ENCODE measurements at regions not wholly inside any gene's neighbourhood (a gene's known extent, or its start where the extent isn't known, plus 50 kb on each side); places are given as distances from the start of the nearest gene placed in this dataset.

DNA sequence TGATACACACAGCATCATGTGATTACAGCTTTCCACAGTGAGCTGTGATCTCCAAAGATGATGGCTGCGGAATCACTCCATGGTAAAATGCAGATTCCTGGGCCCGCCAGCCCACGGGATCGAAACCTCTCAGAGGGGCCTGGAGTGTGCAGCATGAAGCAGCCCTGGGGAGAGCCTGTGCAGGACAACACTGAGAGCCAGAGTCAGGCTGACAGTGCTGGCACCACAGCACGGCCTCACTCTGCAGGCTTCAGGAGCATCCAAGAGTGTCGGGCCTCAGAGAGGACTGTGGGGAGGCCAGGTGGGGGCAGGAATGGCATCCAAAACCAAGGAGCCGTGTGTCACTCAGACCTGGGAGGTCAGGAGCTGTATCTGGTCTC, 533.4 kb downstream of the TCERG1L start:
- POLR2A ChIA-PET, result no interaction called here
- no peak overlapping the region for H3K4me3 ChIP-seq
- FAIRE-seq, result no peak

DNA sequence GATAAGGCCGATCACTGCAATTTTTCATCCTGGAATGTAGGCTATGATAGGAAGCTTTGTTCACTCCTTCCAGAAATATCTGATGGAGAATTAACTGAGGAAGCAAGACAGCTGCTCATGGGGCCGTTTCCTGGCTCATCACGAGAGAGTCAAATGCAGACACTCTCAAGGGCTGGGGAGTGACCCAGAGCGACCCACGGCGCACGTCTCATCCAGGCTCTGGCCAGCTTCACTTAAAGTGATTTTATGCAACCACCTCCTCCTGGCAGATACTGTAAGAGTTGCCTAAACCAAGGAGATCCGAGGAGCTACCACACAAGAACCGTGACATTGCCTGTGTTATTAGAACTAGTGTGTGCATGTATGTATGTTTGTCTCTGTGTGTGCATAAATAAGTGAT, 530.8 kb downstream of the TCERG1L start:
- Histone ChIP-seq H3K4me2 (no peak overlapping the region), H3K9me3 (no peaks in the 10 kb centered on the region), H3K4me1 (no peaks in the 10 kb centered on the region), H3K4me3 (no peak overlapping the region), H3K27ac (no peak overlapping the region)
- DNase-seq (ENCODE audit: low read depth in 1 of 2, low spot score in 1 of 2) (no peak), ATAC-seq (no peak), FAIRE-seq (no peak)
- TF ChIP-seq, protein P1, sequence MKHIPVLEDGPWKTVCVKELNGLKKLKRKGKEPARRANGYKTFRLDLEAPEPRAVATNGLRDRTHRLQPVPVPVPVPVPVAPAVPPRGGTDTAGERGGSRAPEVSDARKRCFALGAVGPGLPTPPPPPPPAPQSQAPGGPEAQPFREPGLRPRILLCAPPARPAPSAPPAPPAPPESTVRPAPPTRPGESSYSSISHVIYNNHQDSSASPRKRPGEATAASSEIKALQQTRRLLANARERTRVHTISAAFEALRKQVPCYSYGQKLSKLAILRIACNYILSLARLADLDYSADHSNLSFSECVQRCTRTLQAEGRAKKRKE (CRISPR knock-in tag; IDR thresholded peaks at IDR 0.05; ENCODE audit: low read depth), result no peak
- TF ChIP-seq SMC3 (IDR thresholded peaks at IDR 0.05) (no peak), RFX5 (IDR thresholded peaks at IDR 0.05) (no peak), EP300 (IDR thresholded peaks at IDR 0.05) (no peak), FOSB (CRISPR knock-in tag; IDR thresholded peaks at IDR 0.05) (no peak), JUN (IDR thresholded peaks at IDR 0.05) (no peak), RCOR1 (IDR thresholded peaks at IDR 0.05; ENCODE audit: low read depth, low read length) (no peak), FOSL2 (IDR thresholded peaks at IDR 0.05) (no peak), FOSL2 (CRISPR knock-in tag; IDR thresholded peaks at IDR 0.05) (no peak), CBX2 (IDR thresholded peaks at IDR 0.05; ENCODE audit: borderline replicate concordance, low read depth) (no peak), ZNF302 (CRISPR knock-in tag; IDR thresholded peaks at IDR 0.05) (no peak), KDM5A (IDR thresholded peaks at IDR 0.05) (no peak), KDM1A (IDR thresholded peaks at IDR 0.05; ENCODE audit: low read depth) (no peak), HOXB5 (CRISPR knock-in tag; IDR thresholded peaks at IDR 0.05) (no peak)
- CTCF ChIA-PET, result no interaction called here
- 13% methylated on average over 9 of the region's 9 CpGs for WGBS (ENCODE audit: missing lambda C conversion rate)
- POLR2A ChIA-PET, result no interaction called here

More for the DNA sequence above, 533.4 kb downstream of the TCERG1L start:
- H3K27ac ChIP-seq, result no peak overlapping the region
- no peaks in the 10 kb centered on the region for H3K9me3 ChIP-seq
- no peak for ATAC-seq
- TF ChIP-seq ZC3H11A (IDR thresholded peaks at IDR 0.05) (no peak), MYC (IDR thresholded peaks at IDR 0.05; ENCODE audit: borderline replicate concordance, low read length) (no peak), HOXA7 (CRISPR knock-in tag; IDR thresholded peaks at IDR 0.05) (no peak), EHMT2 (IDR thresholded peaks at IDR 0.05; ENCODE audit: low read depth) (no peak), NR3C1 (IDR thresholded peaks at IDR 0.05) (no peak), GATA3 (IDR thresholded peaks at IDR 0.05; ENCODE audit: borderline replicate concordance) (no peak), ZNF302 (CRISPR knock-in tag; IDR thresholded peaks at IDR 0.05) (no peak), MAFK (IDR thresholded peaks at IDR 0.05; ENCODE audit: partially characterized antibody) (no peak)
- TF ChIP-seq, protein P2, sequence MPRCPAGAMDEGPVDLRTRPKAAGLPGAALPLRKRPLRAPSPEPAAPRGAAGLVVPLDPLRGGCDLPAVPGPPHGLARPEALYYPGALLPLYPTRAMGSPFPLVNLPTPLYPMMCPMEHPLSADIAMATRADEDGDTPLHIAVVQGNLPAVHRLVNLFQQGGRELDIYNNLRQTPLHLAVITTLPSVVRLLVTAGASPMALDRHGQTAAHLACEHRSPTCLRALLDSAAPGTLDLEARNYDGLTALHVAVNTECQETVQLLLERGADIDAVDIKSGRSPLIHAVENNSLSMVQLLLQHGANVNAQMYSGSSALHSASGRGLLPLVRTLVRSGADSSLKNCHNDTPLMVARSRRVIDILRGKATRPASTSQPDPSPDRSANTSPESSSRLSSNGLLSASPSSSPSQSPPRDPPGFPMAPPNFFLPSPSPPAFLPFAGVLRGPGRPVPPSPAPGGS (IDR thresholded peaks at IDR 0.05), result no peak
- H3K4me1 ChIP-seq, result no peaks in the 10 kb centered on the region
- H3K4me2 ChIP-seq, result no peak overlapping the region
- CTCF ChIA-PET, result interaction anchor here (1.2 kb wide), 1 partner anchor 15 kb away, joined by 3 read pairs; no protein-coding TSS in a partner anchor
- WGBS (ENCODE audit: missing lambda C conversion rate), result 21% methylated on average over 7 of the region's 7 CpGs
- DNase-seq (ENCODE audit: low read depth in 1 of 2, low spot score in 1 of 2), result no peak

DNA sequence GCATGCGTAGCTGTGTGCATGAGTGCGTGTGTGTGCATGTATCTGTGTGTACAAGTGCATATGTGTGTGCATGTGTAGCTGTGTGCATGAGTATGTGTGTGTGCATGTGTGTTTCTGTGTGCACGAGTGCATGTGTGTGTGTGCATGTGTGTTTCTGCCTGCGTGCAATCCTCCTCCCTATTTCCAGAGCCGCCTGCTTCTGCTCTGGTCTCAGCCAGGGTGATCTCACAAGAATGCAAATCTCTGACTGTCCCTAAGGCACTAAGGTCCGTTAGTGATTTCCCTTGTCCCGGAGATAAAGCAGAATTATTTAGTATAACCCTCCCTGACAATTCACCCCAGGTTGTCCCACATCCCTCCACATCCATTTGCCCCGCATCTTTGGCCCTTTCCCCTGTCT, 530.3 kb downstream of the TCERG1L start:
- no peak for TF ChIP-seq EHMT2 (IDR thresholded peaks at IDR 0.05; ENCODE audit: low read depth)
- TF ChIP-seq EP300 (IDR thresholded peaks at IDR 0.05), result no peak
- TF ChIP-seq, protein P3, sequence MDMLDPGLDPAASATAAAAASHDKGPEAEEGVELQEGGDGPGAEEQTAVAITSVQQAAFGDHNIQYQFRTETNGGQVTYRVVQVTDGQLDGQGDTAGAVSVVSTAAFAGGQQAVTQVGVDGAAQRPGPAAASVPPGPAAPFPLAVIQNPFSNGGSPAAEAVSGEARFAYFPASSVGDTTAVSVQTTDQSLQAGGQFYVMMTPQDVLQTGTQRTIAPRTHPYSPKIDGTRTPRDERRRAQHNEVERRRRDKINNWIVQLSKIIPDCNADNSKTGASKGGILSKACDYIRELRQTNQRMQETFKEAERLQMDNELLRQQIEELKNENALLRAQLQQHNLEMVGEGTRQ (IDR thresholded peaks at IDR 0.05), result no peak
- TF ChIP-seq KDM5A (IDR thresholded peaks at IDR 0.05), result no peak
- no peak for TF ChIP-seq HOXA7 (CRISPR knock-in tag; IDR thresholded peaks at IDR 0.05)
- TF ChIP-seq, protein P4, sequence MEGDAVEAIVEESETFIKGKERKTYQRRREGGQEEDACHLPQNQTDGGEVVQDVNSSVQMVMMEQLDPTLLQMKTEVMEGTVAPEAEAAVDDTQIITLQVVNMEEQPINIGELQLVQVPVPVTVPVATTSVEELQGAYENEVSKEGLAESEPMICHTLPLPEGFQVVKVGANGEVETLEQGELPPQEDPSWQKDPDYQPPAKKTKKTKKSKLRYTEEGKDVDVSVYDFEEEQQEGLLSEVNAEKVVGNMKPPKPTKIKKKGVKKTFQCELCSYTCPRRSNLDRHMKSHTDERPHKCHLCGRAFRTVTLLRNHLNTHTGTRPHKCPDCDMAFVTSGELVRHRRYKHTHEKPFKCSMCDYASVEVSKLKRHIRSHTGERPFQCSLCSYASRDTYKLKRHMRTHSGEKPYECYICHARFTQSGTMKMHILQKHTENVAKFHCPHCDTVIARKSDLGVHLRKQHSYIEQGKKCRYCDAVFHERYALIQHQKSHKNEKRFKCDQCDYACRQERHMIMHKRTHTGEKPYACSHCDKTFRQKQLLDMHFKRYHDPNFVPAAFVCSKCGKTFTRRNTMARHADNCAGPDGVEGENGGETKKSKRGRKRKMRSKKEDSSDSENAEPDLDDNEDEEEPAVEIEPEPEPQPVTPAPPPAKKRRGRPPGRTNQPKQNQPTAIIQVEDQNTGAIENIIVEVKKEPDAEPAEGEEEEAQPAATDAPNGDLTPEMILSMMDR (IDR thresholded peaks at IDR 0.05), result no peak
- no peak for TF ChIP-seq BHLHE40 (IDR thresholded peaks at IDR 0.05; ENCODE audit: low read depth, low read length)
- TF ChIP-seq FOXS1 (CRISPR knock-in tag; IDR thresholded peaks at IDR 0.05), result no peak
- no peak for TF ChIP-seq ZSCAN20 (CRISPR knock-in tag; IDR thresholded peaks at IDR 0.05)
- no peak for TF ChIP-seq SREBF2 (IDR thresholded peaks at IDR 0.05)
- no peak for TF ChIP-seq MYC (IDR thresholded peaks at IDR 0.05; ENCODE audit: borderline replicate concordance, low read length)
- TF ChIP-seq HEYL (CRISPR knock-in tag; IDR thresholded peaks at IDR 0.05), result no peak
- TF ChIP-seq, protein P2 (IDR thresholded peaks at IDR 0.05), result no peak
- no peak for TF ChIP-seq MAFK (IDR thresholded peaks at IDR 0.05; ENCODE audit: partially characterized antibody)
- TF ChIP-seq FOSB (CRISPR knock-in tag; IDR thresholded peaks at IDR 0.05), result no peak
- no peak for TF ChIP-seq ZC3H11A (IDR thresholded peaks at IDR 0.05)
- no peak for TF ChIP-seq TP53 (CRISPR knock-in tag; IDR thresholded peaks at IDR 0.05)
- Histone ChIP-seq H3K4me3 (no peak overlapping the region), H3K27ac (no peak overlapping the region), H3K4me1 (no peaks in the 10 kb centered on the region), H3K9me3 (no peaks in the 10 kb centered on the region), H3K4me2 (no peak overlapping the region)
- no peak for FAIRE-seq
- WGBS (ENCODE audit: missing lambda C conversion rate), result 13% methylated on average over 8 of the region's 8 CpGs
- ChIA-PET POLR2A (no interaction called here), CTCF (no interaction called here)
- DNase-seq (ENCODE audit: low read depth in 1 of 2, low spot score in 1 of 2), result no peak
- ATAC-seq, result no peak

All from A549 (cell line).